ENCODE measurements at regions not wholly inside any gene's neighbourhood (a gene's known extent, or its start where the extent isn't known, plus 50 kb on each side); places are given as distances from the start of the nearest gene placed in this dataset.

GRCh38 chr1:172809750-172810149, 150.8 kb downstream of the FASLG start:
- no peak overlapping the region for H3K4me3 ChIP-seq (ENCODE audit: low read depth, low read length)
- in situ Hi-C loops (cut with HindIII; ENCODE audit: low sequenced_read_pairs): no loop called here
- TF ChIP-seq CTCF (IDR thresholded peaks at IDR 0.05; ENCODE audit: low read depth, low read length, missing control alignments): no peak
- no peak for DNase-seq (ENCODE audit: low read depth)

- TF ChIP-seq CTCF (IDR thresholded peaks at IDR 0.05; ENCODE audit: low read depth, low read length, missing control alignments): no peak
- no peak for DNase-seq (ENCODE audit: low read depth)
- no peak overlapping the region for H3K4me3 ChIP-seq (ENCODE audit: low read depth, low read length)
- in situ Hi-C loops (cut with HindIII; ENCODE audit: low sequenced_read_pairs): no loop called here
Observed at GRCh38 chr1:172810480-172811175, 151.7 kb downstream of the FASLG start.

GRCh38 chr1:172811694-172812093, 152.8 kb downstream of the FASLG start:
- in situ Hi-C loops (cut with HindIII; ENCODE audit: low sequenced_read_pairs): no loop called here
- no peak for TF ChIP-seq CTCF (IDR thresholded peaks at IDR 0.05; ENCODE audit: low read depth, low read length, missing control alignments)
- no peak for DNase-seq (ENCODE audit: low read depth)
- H3K4me3 ChIP-seq (ENCODE audit: low read depth, low read length): no peak overlapping the region

GRCh38 chr1:172812118-172812517, 153.2 kb downstream of the FASLG start:
- TF ChIP-seq CTCF (IDR thresholded peaks at IDR 0.05; ENCODE audit: low read depth, low read length, missing control alignments): no peak
- in situ Hi-C loops (cut with HindIII; ENCODE audit: low sequenced_read_pairs): no loop called here

GRCh38 chr1:172813330-172813729, 154.4 kb downstream of the FASLG start:
- no peak for DNase-seq (ENCODE audit: low read depth)
- in situ Hi-C loops (cut with HindIII; ENCODE audit: low sequenced_read_pairs): no loop called here
- H3K4me3 ChIP-seq (ENCODE audit: low read depth, low read length): no peak overlapping the region
- no peak for TF ChIP-seq CTCF (IDR thresholded peaks at IDR 0.05; ENCODE audit: low read depth, low read length, missing control alignments)

More at GRCh38 chr1:172812118-172812517, 153.2 kb downstream of the FASLG start:
- no peak overlapping the region for H3K4me3 ChIP-seq (ENCODE audit: low read depth, low read length)
- no peak for DNase-seq (ENCODE audit: low read depth)

- in situ Hi-C loops (cut with HindIII; ENCODE audit: low sequenced_read_pairs): no loop called here
- DNase-seq (ENCODE audit: low read depth): no peak
- no peak for TF ChIP-seq CTCF (IDR thresholded peaks at IDR 0.05; ENCODE audit: low read depth, low read length, missing control alignments)
- no peak overlapping the region for H3K4me3 ChIP-seq (ENCODE audit: low read depth, low read length)
Observed at GRCh38 chr1:172814428-172814827, 155.5 kb downstream of the FASLG start.
